HG03108 (cell line): ENCODE measurements at regions not wholly inside any gene's neighbourhood (a gene's known extent, or its start where the extent isn't known, plus 50 kb on each side); places are given as distances from the start of the nearest gene placed in this dataset.
"Not testable (repeated sequence)": the region's sequence is repeated elsewhere in the genome, so short reads cannot be mapped to it uniquely, and the experiment has no call there.

Experiments
- ATAC-seq: cut with Tn5 transposase; IDR thresholded peaks from one replicate; pipeline ENCODE4 v1.9.1; 2021; ENCODE audit warnings: moderate library complexity; ENCODE audit not compliant: unreplicated experiment

GRCh38 chr9:95587021-95587964, 70.5 kb upstream of the PTCH1 start:
- ATAC-seq: no peak

DNA sequence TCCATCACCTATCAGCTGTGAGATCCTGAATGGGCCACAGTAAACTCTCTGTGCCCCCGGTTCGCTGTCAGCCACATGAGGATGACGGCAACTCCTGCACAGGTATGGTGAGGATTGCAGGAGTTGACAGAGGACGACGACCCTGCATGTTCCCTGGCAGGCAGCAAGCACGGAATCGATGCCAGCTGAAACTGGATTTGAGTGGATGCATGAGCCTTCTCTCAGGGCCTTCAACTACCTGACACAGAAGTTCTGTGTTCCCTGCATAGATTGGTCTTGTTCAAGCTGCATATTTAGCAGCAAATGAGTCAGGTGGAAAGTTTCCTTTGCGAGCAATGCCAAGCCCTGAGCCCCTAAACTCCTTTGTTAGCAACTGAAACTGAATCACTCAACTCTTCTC, 69.6 kb upstream of the PTCH1 start:
- ATAC-seq: no peak

- no peak for ATAC-seq
Observed at GRCh38 chr9:95585824-95586223, 69.1 kb upstream of the PTCH1 start.

- ATAC-seq: no peak
Observed at GRCh38 chr9:95584176-95584575, 67.4 kb upstream of the PTCH1 start.

DNA sequence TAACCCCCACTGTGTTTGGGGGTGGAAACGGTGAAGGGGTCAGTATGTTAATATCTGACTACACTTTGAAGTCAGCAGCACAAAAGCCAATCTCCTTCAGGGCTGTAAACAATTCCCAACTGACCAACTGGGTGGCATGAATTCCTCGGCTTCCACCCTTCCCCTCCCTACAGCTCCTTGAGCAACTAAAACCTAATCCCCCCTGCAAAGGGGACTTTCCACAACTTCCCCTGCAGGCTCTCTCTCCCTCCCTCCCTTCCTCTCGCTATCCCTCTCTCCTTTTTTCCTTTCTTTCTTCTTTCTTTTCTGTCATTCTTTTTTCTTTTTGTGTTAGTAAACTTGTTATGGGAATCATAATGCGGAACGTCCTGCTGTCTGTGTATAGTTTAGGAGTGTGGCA, 65.1 kb upstream of the PTCH1 start:
- no peak for ATAC-seq

DNA sequence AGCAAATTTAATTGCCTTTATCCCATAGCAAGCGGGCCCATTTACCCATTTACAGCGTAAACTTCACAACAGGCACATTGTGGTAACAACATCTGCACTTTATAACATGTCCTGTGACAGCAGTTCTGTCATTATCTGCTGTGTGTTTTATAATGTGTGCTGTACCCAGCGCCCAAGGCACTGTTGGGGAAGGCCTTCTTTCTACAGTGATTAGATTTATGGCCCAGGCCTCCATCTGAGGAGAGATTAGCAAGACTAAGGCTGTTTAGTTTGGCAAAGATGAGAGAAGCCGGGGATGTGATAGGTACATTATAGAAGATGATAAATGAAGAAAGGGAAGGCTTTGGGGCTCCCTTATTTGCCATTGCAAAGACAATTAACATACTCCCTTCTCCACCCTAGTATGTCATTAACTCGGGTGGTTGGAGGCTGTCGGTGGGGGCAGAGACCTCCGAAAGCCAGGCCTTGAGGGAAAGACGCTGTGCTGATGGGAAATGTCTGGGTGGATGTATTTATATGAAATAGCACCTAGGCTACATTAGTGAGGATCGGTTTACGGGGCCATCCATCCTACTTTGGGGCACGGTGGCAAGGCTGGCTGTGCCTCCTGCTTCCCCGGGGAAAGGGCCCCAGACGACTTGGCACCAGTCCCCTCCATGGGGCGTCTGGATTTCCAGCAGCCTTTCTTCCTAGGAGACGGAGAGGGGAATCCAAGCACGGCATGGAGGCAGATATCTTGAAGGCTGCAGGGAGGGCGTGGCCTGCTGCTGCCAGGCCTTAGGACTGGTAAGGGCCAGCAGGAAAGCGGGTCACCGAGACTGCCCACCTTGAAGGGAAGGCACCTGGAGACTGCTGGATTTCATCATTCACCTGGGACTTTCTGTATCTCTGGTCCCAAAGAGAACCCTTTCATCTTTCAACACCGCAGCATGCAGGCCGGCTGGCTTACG, 64.3 kb upstream of the PTCH1 start:
- no peak for ATAC-seq

GRCh38 chr9:95574866-95575553, 58.2 kb upstream of the PTCH1 start:
- ATAC-seq: no peak

DNA sequence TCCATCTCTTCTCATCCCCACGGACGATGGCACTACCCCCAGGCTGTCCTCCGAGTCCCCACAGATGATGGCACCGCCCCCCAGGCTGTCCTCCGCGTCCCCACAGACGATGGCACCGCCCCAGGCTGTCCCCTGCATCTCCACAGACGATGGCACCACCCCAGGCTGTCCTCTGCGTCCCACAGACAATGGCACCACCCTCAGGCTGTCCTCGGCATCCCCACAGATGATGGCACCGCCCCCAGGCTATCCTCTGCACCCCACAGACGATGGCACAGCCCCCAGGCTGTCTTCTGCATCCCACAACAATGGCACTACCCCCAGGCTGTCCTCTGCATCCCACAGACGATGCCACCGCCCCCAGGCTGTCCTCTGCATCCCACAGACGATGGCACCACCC, 57.4 kb upstream of the PTCH1 start:
- ATAC-seq: no peak

GRCh38 chr9:95573463-95573862, 56.7 kb upstream of the PTCH1 start:
- ATAC-seq: no peak

DNA sequence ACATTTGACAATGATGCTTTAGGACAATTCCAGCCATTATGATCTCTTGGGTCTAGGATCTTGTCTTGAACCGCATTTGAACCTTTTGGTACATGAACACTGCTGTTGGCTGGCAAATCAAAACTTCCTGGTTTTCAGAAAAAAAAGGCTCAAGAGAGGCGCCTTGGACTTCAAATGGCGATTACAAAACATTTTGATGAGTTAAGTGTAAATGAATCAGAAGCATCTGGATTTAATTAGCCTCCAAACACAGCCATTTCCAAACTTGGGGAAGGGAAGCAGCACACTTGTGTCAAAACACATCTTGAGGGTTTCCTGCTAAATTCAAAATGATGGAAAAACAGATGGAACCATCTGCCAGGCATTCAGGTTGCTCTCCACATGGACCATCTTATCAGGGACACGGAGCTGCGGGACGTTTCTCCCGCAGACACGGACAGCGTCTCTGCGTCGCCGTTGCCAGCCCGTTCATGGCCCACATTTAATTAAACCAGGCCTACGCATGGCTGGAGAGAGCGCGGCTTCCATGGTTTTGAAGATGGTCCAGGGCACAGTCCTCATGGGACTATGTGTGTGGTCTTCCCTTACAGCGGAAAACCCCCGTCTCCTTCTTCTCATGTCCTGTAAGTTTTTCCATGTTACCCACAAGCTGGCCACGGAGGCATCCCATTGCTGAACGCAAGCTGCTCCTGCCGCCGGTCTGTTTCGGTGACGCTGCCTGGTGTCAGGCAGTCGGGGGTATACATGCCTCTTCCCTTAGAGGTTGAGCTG, 55.8 kb upstream of the PTCH1 start:
- ATAC-seq: no peak

GRCh38 chr9:95570646-95571045, 53.9 kb upstream of the PTCH1 start:
- ATAC-seq: no peak

- ATAC-seq: no peak
Observed at GRCh38 chr9:95570150-95570549, 53.4 kb upstream of the PTCH1 start.

DNA sequence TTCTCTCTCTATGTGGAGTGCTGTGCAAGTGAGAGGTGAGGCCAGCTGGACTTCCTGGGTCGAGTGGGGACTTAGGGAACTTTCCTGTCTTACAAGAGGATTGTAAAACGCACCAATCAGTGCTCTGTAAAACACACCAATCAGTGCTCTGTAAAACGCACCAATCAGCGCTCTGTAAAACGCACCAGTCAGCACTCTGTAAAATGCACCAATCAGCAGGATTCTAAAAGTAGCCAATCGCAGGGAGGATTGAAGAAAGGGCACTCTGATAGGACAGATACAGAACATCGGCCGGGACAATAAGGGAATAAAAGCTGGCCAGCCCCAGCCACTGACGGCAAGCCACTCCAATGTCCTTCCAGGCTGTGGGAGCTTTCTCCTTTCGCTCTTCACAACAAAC, 52.0 kb upstream of the PTCH1 start:
- not testable (repeated sequence) for ATAC-seq
